Fibroblast of lung (primary cell): ENCODE measurements at regions not wholly inside any gene's neighbourhood (a gene's known extent, or its start where the extent isn't known, plus 50 kb on each side); places are given as distances from the start of the nearest gene placed in this dataset.

ENCODE experiments used
- DNase-seq, 2 donors: peaks; one replicate each; pipeline versions ENCODE4 v3.0.0 to v3.0.0-alpha.2; 2010; ENCODE audit warnings: low read depth in 2 of 2
- H2AFZ ChIP-seq: 2 replicates; pipeline ENCODE4 v1.5.1; 2012; ENCODE audit warnings: low read length, control low read depth, inconsistent platforms
- H3K27ac ChIP-seq: 2 replicates; pipeline ENCODE4 v1.5.1; 2011; ENCODE audit warnings: low read length, control low read depth; ENCODE audit not compliant: insufficient read depth
- H3K27me3 ChIP-seq: 2 replicates; pipeline ENCODE4 v1.5.1; 2011; ENCODE audit warnings: mild to moderate bottlenecking, low read length; ENCODE audit not compliant: control insufficient read depth, insufficient read depth
- H3K36me3 ChIP-seq: 2 replicates; pipeline ENCODE4 v1.5.1; 2011; ENCODE audit warnings: low read length; ENCODE audit not compliant: control insufficient read depth, insufficient read depth
- H3K4me1 ChIP-seq: 2 replicates; pipeline ENCODE4 v1.5.1; 2011; ENCODE audit warnings: low read length; ENCODE audit not compliant: control insufficient read depth, insufficient read depth; ENCODE audit errors: extremely low read depth
- H3K4me2 ChIP-seq: 2 replicates; pipeline ENCODE4 v1.5.1; 2011; ENCODE audit warnings: low read length, control low read depth; ENCODE audit not compliant: insufficient read depth; ENCODE audit errors: extremely low read depth
- H3K4me3 ChIP-seq, 4 experiments: fragments of 200-600 bp in 1 of 4; sonication (generic) in 1 of 4; replicated peaks in 1 of 4; 2 replicates each; pipeline ENCODE4 v1.5.1; 2011 to 2016; ENCODE audit warnings: low read length in 4 of 4, low read depth in 3 of 4, mild to moderate bottlenecking in 3 of 4, control low read depth in 2 of 4, inconsistent platforms in 1 of 4, mixed read lengths in 1 of 4; ENCODE audit not compliant: insufficient read depth in 1 of 4; ENCODE audit errors: control extremely low read depth in 1 of 4
- H3K79me2 ChIP-seq: 2 replicates; pipeline ENCODE4 v1.5.1; 2012; ENCODE audit warnings: mild to moderate bottlenecking, low read length, inconsistent platforms; ENCODE audit not compliant: control insufficient read depth, insufficient read depth
- H3K9ac ChIP-seq: 2 replicates; pipeline ENCODE4 v1.5.1; 2011; ENCODE audit warnings: mild to moderate bottlenecking, low read length, control low read depth; ENCODE audit not compliant: insufficient read depth
- H3K9me3 ChIP-seq: 2 replicates; pipeline ENCODE4 v1.5.1; 2012; ENCODE audit warnings: low read depth, low read length; ENCODE audit not compliant: control insufficient read depth, insufficient read depth
- H4K20me1 ChIP-seq: 2 replicates; pipeline ENCODE4 v1.5.1; 2011; ENCODE audit warnings: low read length; ENCODE audit not compliant: control insufficient read depth, insufficient read depth; ENCODE audit errors: extremely low read depth
- EZH2 ChIP-seq: IDR thresholded peaks from 2 replicates; pipeline ENCODE4 v1.5.1; 2012; ENCODE audit warnings: low read length, control low read depth, mild to moderate bottlenecking; ENCODE audit errors: missing control alignments
- TF ChIP-seq, protein P1 (sequence below), 2 donors: IDR thresholded peaks in 1 of 2; conservative IDR thresholded peaks in 1 of 2; 1 replicate in 1 of 2; 2 replicates in 1 of 2; pipeline ENCODE4 v1.5.1; 2011 to 2012; ENCODE audit warnings: low read length in 2 of 2, control low read depth in 1 of 2, inconsistent platforms in 1 of 2, low read depth in 1 of 2, mild to moderate bottlenecking in 1 of 2

DNA sequence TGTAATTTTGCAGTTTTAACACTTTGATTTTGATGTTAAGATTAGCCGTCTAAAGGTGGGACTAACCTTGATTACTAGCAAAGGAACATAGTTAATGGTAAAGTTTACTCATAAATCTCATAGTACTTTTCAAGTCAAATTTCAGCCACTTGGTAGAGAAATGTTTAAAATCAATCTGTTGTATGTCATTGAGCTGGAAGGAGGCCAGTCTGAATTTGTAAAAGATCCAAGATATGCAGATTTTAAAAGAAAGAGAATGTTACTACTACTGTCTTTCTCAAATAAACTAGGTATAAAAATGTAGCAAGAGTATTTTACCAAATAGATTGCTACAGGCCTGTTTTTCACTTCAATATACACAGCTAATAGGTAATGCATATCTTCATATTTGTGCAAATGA is 600.8 kb upstream of the SEL1L start:
- Histone ChIP-seq H3K27me3 (no peaks in the 10 kb centered on the region), H3K79me2 (no peaks in the 10 kb centered on the region), H3K36me3 (no peaks in the 10 kb centered on the region), H2AFZ (no peak overlapping the region), H4K20me1 (no peaks in the 10 kb centered on the region), H3K4me2 (no peak overlapping the region), H3K27ac (no peak overlapping the region), H3K9me3 (no peaks in the 10 kb centered on the region), H3K4me1 (no peaks in the 10 kb centered on the region), H3K4me3 (no peak overlapping the region), H3K9ac (no peak overlapping the region)
- DNase-seq, result no peak
- TF ChIP-seq, protein P1, sequence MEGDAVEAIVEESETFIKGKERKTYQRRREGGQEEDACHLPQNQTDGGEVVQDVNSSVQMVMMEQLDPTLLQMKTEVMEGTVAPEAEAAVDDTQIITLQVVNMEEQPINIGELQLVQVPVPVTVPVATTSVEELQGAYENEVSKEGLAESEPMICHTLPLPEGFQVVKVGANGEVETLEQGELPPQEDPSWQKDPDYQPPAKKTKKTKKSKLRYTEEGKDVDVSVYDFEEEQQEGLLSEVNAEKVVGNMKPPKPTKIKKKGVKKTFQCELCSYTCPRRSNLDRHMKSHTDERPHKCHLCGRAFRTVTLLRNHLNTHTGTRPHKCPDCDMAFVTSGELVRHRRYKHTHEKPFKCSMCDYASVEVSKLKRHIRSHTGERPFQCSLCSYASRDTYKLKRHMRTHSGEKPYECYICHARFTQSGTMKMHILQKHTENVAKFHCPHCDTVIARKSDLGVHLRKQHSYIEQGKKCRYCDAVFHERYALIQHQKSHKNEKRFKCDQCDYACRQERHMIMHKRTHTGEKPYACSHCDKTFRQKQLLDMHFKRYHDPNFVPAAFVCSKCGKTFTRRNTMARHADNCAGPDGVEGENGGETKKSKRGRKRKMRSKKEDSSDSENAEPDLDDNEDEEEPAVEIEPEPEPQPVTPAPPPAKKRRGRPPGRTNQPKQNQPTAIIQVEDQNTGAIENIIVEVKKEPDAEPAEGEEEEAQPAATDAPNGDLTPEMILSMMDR (conservative IDR thresholded peaks at IDR 0.05 in 1 of 2, IDR thresholded peaks at IDR 0.05 in 1 of 2; ENCODE audit: low read depth in 1 of 2, low read length in 2 of 2), result no peak

DNA sequence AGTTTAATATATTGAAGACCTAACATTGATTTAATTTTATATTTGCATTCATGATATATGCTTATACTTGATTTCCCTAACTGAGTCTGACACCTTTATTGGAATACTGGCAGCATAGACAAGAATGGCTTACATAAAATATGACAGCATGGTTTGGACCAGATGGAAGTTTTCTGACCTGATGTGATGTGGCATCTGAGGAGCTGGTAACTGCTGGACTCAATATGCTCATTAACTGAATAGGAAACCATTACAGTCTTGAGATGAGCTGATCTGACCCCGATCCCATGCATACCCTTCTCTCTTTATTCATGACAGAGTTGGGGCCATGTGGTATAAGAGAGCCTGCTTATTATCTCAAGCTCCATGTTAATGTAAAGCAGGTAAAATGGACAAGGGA is 604.8 kb upstream of the SEL1L start:
- no peak overlapping the region for H2AFZ ChIP-seq
- no peaks in the 10 kb centered on the region for H3K9me3 ChIP-seq
- TF ChIP-seq, protein P1 (conservative IDR thresholded peaks at IDR 0.05 in 1 of 2, IDR thresholded peaks at IDR 0.05 in 1 of 2; ENCODE audit: low read depth in 1 of 2, low read length in 2 of 2), result no peak
- TF ChIP-seq EZH2, result no peak
- H3K36me3 ChIP-seq, result no peaks in the 10 kb centered on the region
- no peaks in the 10 kb centered on the region for H3K27me3 ChIP-seq
- no peaks in the 10 kb centered on the region for H4K20me1 ChIP-seq
- no peak overlapping the region for H3K4me2 ChIP-seq
- no peak overlapping the region for H3K27ac ChIP-seq
- no peak for DNase-seq
- no peaks in the 10 kb centered on the region for H3K4me1 ChIP-seq
- H3K4me3 ChIP-seq, result no peak overlapping the region
- H3K9ac ChIP-seq, result no peak overlapping the region
- no peaks in the 10 kb centered on the region for H3K79me2 ChIP-seq

DNA sequence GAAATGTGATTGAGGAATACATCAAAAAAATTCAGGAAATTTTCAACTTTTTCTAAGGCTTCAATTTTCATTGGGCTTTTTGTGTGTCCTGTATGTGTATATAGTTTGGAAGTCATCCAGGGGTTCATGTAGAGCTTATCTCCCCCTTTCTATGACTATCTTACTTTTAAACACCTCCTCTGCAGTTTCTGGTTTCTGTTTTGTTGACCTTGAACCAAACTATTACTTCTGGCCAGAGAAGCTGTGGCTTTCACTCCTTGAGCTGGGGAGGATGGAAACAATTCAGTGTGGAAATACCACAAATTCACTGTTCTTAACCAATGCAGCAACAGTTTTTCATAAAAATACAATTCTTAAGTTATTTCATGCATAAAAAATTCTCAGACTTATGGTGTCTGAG is 613.2 kb upstream of the SEL1L start:
- H3K27ac ChIP-seq, result no peak overlapping the region
- no peak overlapping the region for H3K4me2 ChIP-seq
- DNase-seq, result no peak
- no peaks in the 10 kb centered on the region for H4K20me1 ChIP-seq
- H3K79me2 ChIP-seq, result no peaks in the 10 kb centered on the region
- H3K4me1 ChIP-seq, result no peaks in the 10 kb centered on the region
- H3K9ac ChIP-seq, result no peak overlapping the region
- no peaks in the 10 kb centered on the region for H3K36me3 ChIP-seq
- TF ChIP-seq, protein P1 (conservative IDR thresholded peaks at IDR 0.05 in 1 of 2, IDR thresholded peaks at IDR 0.05 in 1 of 2; ENCODE audit: low read depth in 1 of 2, low read length in 2 of 2), result no peak
- TF ChIP-seq EZH2, result no peak
- no peaks in the 10 kb centered on the region for H3K27me3 ChIP-seq
- H3K9me3 ChIP-seq, result no peaks in the 10 kb centered on the region
- no peak overlapping the region for H3K4me3 ChIP-seq
- no peak overlapping the region for H2AFZ ChIP-seq
